ENCODE measurements at regions not wholly inside any gene's neighbourhood (a gene's known extent, or its start where the extent isn't known, plus 50 kb on each side); places are given as distances from the start of the nearest gene placed in this dataset.

DNA sequence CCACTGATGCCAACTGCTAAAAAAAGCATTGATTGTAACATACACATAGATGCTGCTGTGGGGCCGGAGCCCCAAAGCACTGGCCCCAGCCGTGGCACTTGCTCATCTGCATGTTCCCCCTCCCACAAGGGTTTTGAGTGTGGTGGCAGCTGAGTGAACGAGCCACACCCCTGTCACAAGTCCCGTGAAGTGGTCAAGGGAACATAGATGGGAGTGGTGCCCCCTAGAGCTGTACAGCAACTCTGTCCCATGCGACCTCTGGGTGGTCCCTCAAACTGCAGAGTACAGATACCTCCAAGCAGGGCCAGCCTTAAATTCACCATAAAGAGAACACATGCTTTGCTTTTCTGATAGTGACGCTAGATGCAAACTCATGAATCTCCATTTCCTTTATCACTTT lies 503.3 kb upstream of the NRP1 start:
- TF ChIP-seq CTCF (IDR thresholded peaks at IDR 0.05) (no peak), EZH2 (IDR thresholded peaks at IDR 0.05; ENCODE audit: borderline replicate concordance, insufficient read depth, low read depth, low read length, poor library complexity, severe bottlenecking) (no peak)

Measured in B cell (primary cell).